ENCODE measurements at regions not wholly inside any gene's neighbourhood (a gene's known extent, or its start where the extent isn't known, plus 50 kb on each side); places are given as distances from the start of the nearest gene placed in this dataset.

GRCh38 chr6:140253096-140253495 is 878.6 kb upstream of the CITED2 start:
- no peak overlapping the region for H3K9ac ChIP-seq (ENCODE audit: low read length)
- no peak overlapping the region for H3K4me3 ChIP-seq (ENCODE audit: low read length)
- H3K27me3 ChIP-seq (ENCODE audit: insufficient read depth, low read depth, low read length): no peaks in the 10 kb centered on the region
- H3K36me3 ChIP-seq (ENCODE audit: insufficient read depth, low read length): no peaks in the 10 kb centered on the region
- H3K4me2 ChIP-seq (ENCODE audit: low read length): no peak overlapping the region
- no peaks in the 10 kb centered on the region for H3K9me3 ChIP-seq (ENCODE audit: low read length)
- H2AFZ ChIP-seq (ENCODE audit: low read depth, low read length): no peak overlapping the region
- no peaks in the 10 kb centered on the region for H3F3A ChIP-seq (ENCODE audit: insufficient read depth, low read length, poor library complexity, severe bottlenecking)
- no peak overlapping the region for H3K27ac ChIP-seq (ENCODE audit: low read length)
- TF ChIP-seq POLR2AphosphoS5 (IDR thresholded peaks at IDR 0.05) (no peak), MXI1 (conservative IDR thresholded peaks at IDR 0.05; ENCODE audit: poor library complexity, severe bottlenecking) (no peak), TAF1 (IDR thresholded peaks at IDR 0.05; ENCODE audit: low read depth) (no peak), REST (IDR thresholded peaks at IDR 0.05; ENCODE audit: borderline replicate concordance) (no peak), SMC3 (conservative IDR thresholded peaks at IDR 0.05; ENCODE audit: poor library complexity) (no peak), RAD21 (conservative IDR thresholded peaks at IDR 0.05) (no peak), CTCF (IDR thresholded peaks at IDR 0.05; ENCODE audit: poor library complexity, severe bottlenecking) (no peak), EZH2 (IDR thresholded peaks at IDR 0.05; ENCODE audit: borderline replicate concordance, insufficient read depth, low read length, poor library complexity, severe bottlenecking) (no peak), EP300 (conservative IDR thresholded peaks at IDR 0.05; ENCODE audit: poor library complexity, severe bottlenecking) (no peak)
- H3K9me2 ChIP-seq (ENCODE audit: insufficient read depth, low read length): no peaks in the 10 kb centered on the region
- no peaks in the 10 kb centered on the region for H4K20me1 ChIP-seq (ENCODE audit: insufficient read depth)
- no peaks in the 10 kb centered on the region for H3K79me2 ChIP-seq (replicated peaks; ENCODE audit: insufficient read depth, low read length)

GRCh38 chr6:140252099-140252498 is 877.7 kb upstream of the CITED2 start:
- no peak overlapping the region for H3K4me3 ChIP-seq (ENCODE audit: low read length)
- H4K20me1 ChIP-seq (ENCODE audit: insufficient read depth): no peaks in the 10 kb centered on the region
- no peaks in the 10 kb centered on the region for H3K9me2 ChIP-seq (ENCODE audit: insufficient read depth, low read length)
- H3K79me2 ChIP-seq (replicated peaks; ENCODE audit: insufficient read depth, low read length): no peaks in the 10 kb centered on the region
- no peaks in the 10 kb centered on the region for H3K27me3 ChIP-seq (ENCODE audit: insufficient read depth, low read depth, low read length)
- no peak overlapping the region for H3K27ac ChIP-seq (ENCODE audit: low read length)
- no peak for TF ChIP-seq TAF1 (IDR thresholded peaks at IDR 0.05; ENCODE audit: low read depth)
- TF ChIP-seq MXI1 (conservative IDR thresholded peaks at IDR 0.05; ENCODE audit: poor library complexity, severe bottlenecking): no peak
- no peak for TF ChIP-seq RAD21 (conservative IDR thresholded peaks at IDR 0.05)
- no peak for TF ChIP-seq REST (IDR thresholded peaks at IDR 0.05; ENCODE audit: borderline replicate concordance)
- no peak for TF ChIP-seq EP300 (conservative IDR thresholded peaks at IDR 0.05; ENCODE audit: poor library complexity, severe bottlenecking)
- TF ChIP-seq CTCF (IDR thresholded peaks at IDR 0.05; ENCODE audit: poor library complexity, severe bottlenecking): no peak
- no peak for TF ChIP-seq POLR2AphosphoS5 (IDR thresholded peaks at IDR 0.05)
- no peak for TF ChIP-seq SMC3 (conservative IDR thresholded peaks at IDR 0.05; ENCODE audit: poor library complexity)
- no peak for TF ChIP-seq EZH2 (IDR thresholded peaks at IDR 0.05; ENCODE audit: borderline replicate concordance, insufficient read depth, low read length, poor library complexity, severe bottlenecking)
- H3K36me3 ChIP-seq (ENCODE audit: insufficient read depth, low read length): no peaks in the 10 kb centered on the region
- no peak overlapping the region for H3K9ac ChIP-seq (ENCODE audit: low read length)
- H3K9me3 ChIP-seq (ENCODE audit: low read length): no peaks in the 10 kb centered on the region
- H3F3A ChIP-seq (ENCODE audit: insufficient read depth, low read length, poor library complexity, severe bottlenecking): no peaks in the 10 kb centered on the region
- H3K4me2 ChIP-seq (ENCODE audit: low read length): no peak overlapping the region
- no peak overlapping the region for H2AFZ ChIP-seq (ENCODE audit: low read depth, low read length)

Data from neural cell (in vitro differentiated cells).